Omental fat pad (tissue), 3 donors: ENCODE measurements at regions not wholly inside any gene's neighbourhood (a gene's known extent, or its start where the extent isn't known, plus 50 kb on each side); places are given as distances from the start of the nearest gene placed in this dataset.

Experiments
- ATAC-seq: fragments of 150-250 bp; one replicate; pipeline ENCODE4 v1.9.1; 2016; ENCODE audit warnings: mild to moderate bottlenecking, moderate library complexity; ENCODE audit not compliant: low FRiP score
- DNase-seq: peaks from one replicate; pipeline ENCODE4 v3.0.0-alpha.2; 2019; ENCODE audit warnings: low spot score
- CTCF ChIP-seq, 3 donors: fragments of 450-650 bp; IDR thresholded peaks; one replicate each; pipeline ENCODE4 v1.5.1; 2016 to 2017; ENCODE audit warnings: antibody characterized with exemption in 3 of 3, mild to moderate bottlenecking in 3 of 3, moderate library complexity in 2 of 3

GRCh38 chr12:46934374-46935111 is 108.7 kb upstream of the SLC38A4 start:
- no peak for TF ChIP-seq CTCF (IDR thresholded peaks at IDR 0.05)
- ATAC-seq (no peak), DNase-seq (no peak)

DNA sequence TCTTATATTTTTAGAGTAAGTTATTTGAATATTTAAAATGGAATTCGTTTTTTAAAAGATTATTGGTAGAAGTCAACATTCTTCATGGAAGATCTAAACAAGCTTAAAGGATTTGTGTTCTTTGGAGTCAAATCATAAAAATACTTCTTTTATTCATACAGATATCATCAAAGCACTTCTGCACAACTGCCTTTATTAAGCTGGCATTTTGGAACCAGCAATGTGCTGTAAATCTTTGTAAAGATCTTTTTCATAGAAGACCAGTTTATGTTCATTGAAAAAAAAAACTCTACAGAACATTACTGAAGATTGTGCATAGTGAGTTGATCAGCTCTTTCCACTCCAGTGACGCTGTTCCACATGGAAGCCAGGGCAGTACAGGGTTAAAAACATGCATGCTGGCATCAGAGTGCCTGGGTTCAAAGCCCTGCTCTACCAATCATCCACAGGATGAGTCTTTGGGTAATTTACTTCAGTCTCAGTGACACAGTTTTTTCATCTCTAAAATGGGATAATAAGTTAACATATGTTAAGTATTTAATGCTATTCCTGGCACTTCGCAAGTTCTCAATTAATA is 109.6 kb upstream of the SLC38A4 start:
- DNase-seq: no peak
- ATAC-seq: no peak
- TF ChIP-seq CTCF (IDR thresholded peaks at IDR 0.05): no peak

DNA sequence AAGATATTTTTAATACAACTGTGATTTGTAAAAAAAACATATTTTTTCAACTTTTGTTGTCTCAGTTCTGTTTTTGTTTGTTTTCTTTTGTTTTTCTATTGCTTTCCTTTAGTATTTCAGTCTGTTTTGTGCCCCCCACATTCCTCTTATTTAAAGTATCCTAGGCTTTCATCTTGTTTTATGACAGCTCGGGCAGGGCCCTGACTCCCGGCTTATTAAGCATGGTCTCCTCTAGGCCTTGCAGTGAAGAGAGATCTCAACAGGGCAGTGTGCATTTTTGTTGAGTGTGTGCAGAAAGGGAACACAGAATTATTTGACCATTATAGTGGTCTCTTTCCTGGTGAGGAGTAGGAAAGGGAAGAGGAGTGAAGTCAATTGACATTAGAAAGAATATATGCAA is 110.2 kb upstream of the SLC38A4 start:
- ATAC-seq (no peak), DNase-seq (no peak)
- TF ChIP-seq CTCF (IDR thresholded peaks at IDR 0.05): no peak

GRCh38 chr12:46938071-46938678 is 112.4 kb upstream of the SLC38A4 start:
- DNase-seq (no peak), ATAC-seq (no peak)
- no peak for TF ChIP-seq CTCF (IDR thresholded peaks at IDR 0.05)

- no peak for TF ChIP-seq CTCF (IDR thresholded peaks at IDR 0.05)
- DNase-seq (no peak), ATAC-seq (no peak)
Measured at GRCh38 chr12:46941981-46942380, 116.2 kb upstream of the SLC38A4 start.

DNA sequence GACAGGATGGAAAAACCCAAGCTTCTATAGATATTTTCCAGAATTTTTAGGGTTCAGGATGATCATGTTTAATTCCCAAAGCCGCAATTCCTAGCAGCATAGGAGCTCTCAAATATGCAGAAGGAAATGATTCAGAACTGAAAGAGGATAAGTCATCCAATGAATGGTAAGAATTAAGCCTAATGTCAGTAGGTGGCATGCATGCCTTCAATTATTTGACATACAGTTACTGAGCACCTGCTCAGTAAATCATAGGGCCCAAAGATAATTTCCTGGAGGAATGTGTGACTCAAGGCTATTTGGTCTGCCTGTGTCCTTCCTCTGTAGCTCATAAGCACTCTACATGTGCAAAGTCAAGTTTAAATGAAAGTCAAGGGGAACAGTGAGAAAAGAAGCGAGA is 116.8 kb upstream of the SLC38A4 start:
- no peak for DNase-seq
- ATAC-seq: no peak
- TF ChIP-seq CTCF (IDR thresholded peaks at IDR 0.05): no peak

GRCh38 chr12:46944088-46944487 is 118.3 kb upstream of the SLC38A4 start:
- TF ChIP-seq CTCF (IDR thresholded peaks at IDR 0.05): no peak
- no peak for DNase-seq
- ATAC-seq: no peak
